IPS-NIHi7 (cell line): ENCODE measurements at regions not wholly inside any gene's neighbourhood (a gene's known extent, or its start where the extent isn't known, plus 50 kb on each side); places are given as distances from the start of the nearest gene placed in this dataset.
"Not testable (repeated sequence)": the region's sequence is repeated elsewhere in the genome, so short reads cannot be mapped to it uniquely, and the experiment has no call there.

ENCODE experiments used
- DNase-seq: peaks from one replicate; pipeline ENCODE4 v3.0.0; 2012; ENCODE audit warnings: mixed read lengths; ENCODE audit errors: extremely low spot score

- DNase-seq = no peak
These were observed 52.0 kb downstream of the ZC3H11B start for GRCh38 chr1:219560856-219561255.

GRCh38 chr1:219559899-219560298, 53.0 kb downstream of the ZC3H11B start:
- no peak for DNase-seq

- no peak for DNase-seq
These were observed 57.1 kb downstream of the ZC3H11B start for GRCh38 chr1:219555806-219556205.

- peak; percentile 73 for DNase-seq
These were observed 57.7 kb downstream of the ZC3H11B start for GRCh38 chr1:219555031-219555692.

- no peak for DNase-seq
These were observed 58.9 kb downstream of the ZC3H11B start for GRCh38 chr1:219553934-219554502.

GRCh38 chr1:219550201-219550600, 62.7 kb downstream of the ZC3H11B start:
- no peak for DNase-seq

- no peak for DNase-seq
These were observed 63.7 kb downstream of the ZC3H11B start for GRCh38 chr1:219549215-219549614.

- no peak for DNase-seq
These were observed 64.5 kb downstream of the ZC3H11B start for GRCh38 chr1:219548386-219548785.

- DNase-seq = not testable (repeated sequence)
These were observed 67.1 kb downstream of the ZC3H11B start for GRCh38 chr1:219545756-219546155.

GRCh38 chr1:219544163-219544846, 68.6 kb downstream of the ZC3H11B start:
- DNase-seq = no peak

GRCh38 chr1:219542828-219543518, 69.9 kb downstream of the ZC3H11B start:
- DNase-seq = no peak

- DNase-seq = no peak
These were observed 71.0 kb downstream of the ZC3H11B start for GRCh38 chr1:219541946-219542345.

- DNase-seq = no peak
These were observed 73.2 kb downstream of the ZC3H11B start for GRCh38 chr1:219539645-219540254.

- DNase-seq = no peak
These were observed 74.0 kb downstream of the ZC3H11B start for GRCh38 chr1:219538886-219539285.

GRCh38 chr1:219537223-219537631, 75.7 kb downstream of the ZC3H11B start:
- DNase-seq = peak; percentile 14

GRCh38 chr1:219536038-219536437, 76.9 kb downstream of the ZC3H11B start:
- DNase-seq = no peak

- no peak for DNase-seq
These were observed 77.9 kb downstream of the ZC3H11B start for GRCh38 chr1:219534991-219535390.

- DNase-seq = no peak
These were observed 79.6 kb downstream of the ZC3H11B start for GRCh38 chr1:219533280-219533679.

- DNase-seq = peak; percentile 17
These were observed 83.8 kb downstream of the ZC3H11B start for GRCh38 chr1:219529116-219529515.

GRCh38 chr1:219528633-219529032, 84.3 kb downstream of the ZC3H11B start:
- no peak for DNase-seq

- no peak for DNase-seq
These were observed 84.9 kb downstream of the ZC3H11B start for GRCh38 chr1:219527994-219528393.

- no peak for DNase-seq
These were observed 86.8 kb downstream of the ZC3H11B start for GRCh38 chr1:219526074-219526473.
